Renal cortical epithelial cell (primary cell): ENCODE measurements at regions not wholly inside any gene's neighbourhood (a gene's known extent, or its start where the extent isn't known, plus 50 kb on each side); places are given as distances from the start of the nearest gene placed in this dataset.
A peak's percentile ranks its signal among the peaks of the same experiment; 100 is the strongest.
"Not testable (repeated sequence)": the region's sequence is repeated elsewhere in the genome, so short reads cannot be mapped to it uniquely, and the experiment has no call there.

ENCODE experiments used
- DNase-seq: peaks from one replicate; pipeline ENCODE4 v3.0.0-alpha.2; 2011; ENCODE audit warnings: low read depth

DNA sequence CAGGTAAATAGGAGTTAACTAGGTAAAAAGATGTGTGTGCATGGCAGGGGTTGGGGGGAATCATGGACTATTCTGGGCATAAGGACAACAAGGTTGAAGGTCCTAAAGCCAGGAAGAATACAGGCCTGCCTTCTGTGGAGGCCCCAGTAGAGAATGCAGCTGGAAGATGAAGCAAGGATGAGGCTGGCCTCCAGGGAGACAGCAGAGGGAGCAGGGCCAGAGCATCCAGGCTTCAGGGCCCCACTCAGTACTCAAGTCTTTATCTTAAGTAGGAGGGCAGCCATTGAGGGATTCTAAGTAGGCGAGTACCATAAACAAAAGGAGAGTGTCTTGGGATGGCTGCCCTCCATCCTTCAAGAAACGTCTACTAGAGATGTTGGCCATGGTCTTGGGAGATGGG is 101.8 kb upstream of the APCDD1 start:
- DNase-seq = no peak

DNA sequence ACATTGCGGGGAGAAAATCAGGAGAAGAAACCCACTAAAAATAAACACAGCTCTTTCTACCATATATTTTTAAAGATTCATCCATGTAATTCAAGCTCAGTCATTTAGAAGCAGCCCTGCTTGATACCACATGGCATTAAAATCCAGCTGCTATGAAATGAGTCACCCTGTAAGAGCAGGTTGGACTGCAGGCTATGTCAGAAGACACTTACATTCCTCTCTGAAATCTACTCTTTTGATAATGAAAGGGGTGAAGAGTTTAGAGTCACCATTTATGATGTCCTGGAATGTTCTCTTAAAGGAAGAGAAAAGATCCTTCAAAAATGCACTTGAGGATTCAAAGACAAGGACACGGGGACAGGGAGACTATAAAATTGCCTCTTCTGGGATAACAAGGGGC is 100.6 kb upstream of the APCDD1 start:
- peak; percentile 3 for DNase-seq

DNA sequence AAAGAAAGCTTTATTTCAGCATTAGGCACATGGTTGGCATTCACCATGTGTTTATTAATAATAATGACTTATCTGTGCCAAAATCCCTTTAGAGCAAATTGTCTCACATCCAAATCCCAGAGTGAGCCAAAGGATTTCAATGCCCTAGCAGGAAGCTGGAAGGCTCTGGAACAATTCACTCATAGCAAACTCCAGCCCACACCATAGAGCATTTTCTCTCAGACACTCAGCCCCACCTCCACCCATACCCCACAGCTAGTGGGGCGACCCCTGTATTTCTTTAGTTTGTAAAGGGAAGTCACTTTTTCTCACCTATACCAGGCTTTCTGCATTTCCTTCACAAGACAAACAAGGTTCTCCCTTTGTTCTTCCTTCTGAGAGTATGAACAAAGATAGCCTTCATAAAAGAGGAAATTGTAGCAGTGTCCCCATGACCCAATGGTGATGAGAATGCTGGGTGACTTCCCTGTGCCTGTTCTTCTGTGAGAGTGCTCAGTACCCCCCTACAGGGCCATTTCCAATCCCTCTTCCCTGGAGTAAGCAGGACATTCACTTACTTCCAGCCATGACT is 100.1 kb upstream of the APCDD1 start:
- DNase-seq = no peak

DNA sequence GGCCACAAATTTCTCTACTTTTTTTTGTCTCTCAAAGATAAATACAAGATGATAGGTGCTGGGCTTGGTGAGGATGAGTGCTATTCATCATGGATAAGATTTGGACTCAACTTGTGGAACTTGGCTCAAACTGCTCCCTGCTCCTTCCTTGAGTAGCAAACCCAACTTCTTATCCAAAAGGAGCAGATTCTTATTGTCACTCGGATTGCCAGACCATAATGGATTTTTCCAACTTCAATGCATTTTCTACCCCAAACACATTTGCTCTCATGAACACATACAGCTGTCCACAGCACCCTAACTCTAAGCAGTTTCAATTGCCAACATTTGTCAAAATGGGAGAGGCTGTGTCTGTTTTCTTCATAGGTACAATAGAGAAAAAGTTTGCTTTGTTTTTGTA is 99.5 kb upstream of the APCDD1 start:
- no peak for DNase-seq

DNA sequence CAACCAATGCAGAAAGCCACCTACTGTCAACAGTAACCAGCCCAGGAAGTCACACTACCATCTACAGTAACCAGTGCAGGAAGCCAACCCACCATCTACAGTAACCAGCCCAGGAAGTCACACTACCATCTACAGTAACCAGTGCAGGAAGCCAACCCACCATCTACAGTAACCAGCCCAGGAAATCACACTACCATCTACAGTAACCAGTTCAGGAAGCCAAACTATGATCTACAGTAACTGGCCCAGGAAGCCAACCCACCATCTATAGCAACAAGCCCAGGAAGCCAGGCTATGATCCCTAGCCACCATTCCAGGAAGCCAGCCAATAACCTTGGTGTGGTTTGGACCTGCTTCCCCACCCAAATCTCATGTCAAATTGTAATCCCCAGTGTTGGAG is 97.4 kb upstream of the APCDD1 start:
- not testable (repeated sequence) for DNase-seq

DNA sequence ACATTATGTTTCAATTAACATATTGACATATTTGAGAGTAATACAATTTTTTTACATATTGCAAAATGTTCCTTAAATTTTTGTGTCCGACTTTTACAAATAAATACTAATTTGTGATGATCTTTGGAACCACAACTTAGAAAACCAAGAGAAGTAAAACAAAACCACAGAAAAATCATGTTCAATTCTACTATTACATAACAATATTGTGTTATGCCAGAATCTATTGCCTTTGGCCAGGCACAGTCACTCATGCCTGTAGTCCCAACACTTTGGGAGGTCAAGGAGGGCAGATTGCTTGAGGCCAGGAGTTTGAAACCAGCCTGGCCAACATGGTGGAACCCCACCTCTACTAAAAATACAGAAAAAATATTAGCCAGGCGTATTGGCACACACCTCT is 92.8 kb upstream of the APCDD1 start:
- DNase-seq = no peak

DNA sequence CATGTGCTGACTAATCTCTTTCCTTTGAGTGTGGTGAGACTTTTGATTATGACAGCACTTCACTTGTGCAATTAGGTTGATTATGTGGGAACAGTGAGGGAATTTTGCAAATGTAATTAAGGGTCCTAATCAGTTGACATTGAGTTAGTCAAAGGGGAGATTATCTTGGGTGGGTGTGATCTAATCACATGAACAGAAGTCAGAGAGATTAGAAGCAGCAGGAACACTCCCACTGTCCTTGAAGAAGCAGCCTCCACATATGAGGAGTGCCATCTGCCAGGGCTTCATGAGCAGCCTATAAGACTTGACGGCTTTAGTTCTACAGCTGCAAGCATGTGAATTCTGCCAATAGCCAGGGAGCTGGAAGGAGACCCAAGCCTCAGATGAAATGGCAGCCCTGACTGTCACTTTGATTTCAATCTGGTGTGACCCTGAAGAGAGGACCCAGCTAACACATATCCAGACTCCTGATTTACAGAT is 89.4 kb upstream of the APCDD1 start:
- no peak for DNase-seq

DNA sequence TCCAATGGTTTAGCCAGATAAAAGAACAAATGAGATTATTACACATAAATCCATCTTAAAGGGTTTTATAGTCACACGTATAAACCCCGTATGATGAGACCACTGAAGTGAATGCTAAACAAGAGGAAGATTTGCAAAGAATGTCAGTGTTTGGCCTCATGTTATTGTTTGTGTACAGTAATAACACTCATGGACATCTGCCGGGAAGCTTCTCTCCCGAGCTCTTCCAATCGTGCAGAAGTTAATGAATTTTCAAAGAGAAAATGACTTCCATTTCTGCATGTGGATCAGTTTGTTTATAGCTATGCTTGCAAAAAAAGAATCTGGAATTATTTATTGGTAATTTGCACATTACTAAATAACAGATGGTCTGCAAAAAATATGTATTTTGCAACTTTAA is 88.5 kb upstream of the APCDD1 start:
- no peak for DNase-seq

DNA sequence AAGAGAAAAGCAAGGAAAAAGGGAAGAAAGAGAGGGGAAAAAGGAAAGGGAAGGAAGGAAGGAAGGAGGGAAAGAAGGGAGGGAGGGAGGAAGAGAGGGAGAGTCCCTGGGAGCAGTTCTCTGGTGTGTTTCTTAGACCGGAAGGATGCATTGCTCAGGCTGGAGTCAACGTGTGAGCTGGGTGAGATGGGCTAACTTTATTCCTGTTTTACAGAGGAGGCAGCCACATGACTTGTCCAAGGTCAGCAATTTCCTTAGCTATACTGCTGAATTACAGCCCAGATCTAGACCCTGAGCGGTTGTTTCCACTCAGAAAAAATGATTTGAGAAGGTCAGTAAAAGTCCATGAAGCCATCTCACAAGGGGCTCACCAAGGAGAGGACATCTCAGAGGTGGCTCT is 86.6 kb upstream of the APCDD1 start:
- no peak for DNase-seq

DNA sequence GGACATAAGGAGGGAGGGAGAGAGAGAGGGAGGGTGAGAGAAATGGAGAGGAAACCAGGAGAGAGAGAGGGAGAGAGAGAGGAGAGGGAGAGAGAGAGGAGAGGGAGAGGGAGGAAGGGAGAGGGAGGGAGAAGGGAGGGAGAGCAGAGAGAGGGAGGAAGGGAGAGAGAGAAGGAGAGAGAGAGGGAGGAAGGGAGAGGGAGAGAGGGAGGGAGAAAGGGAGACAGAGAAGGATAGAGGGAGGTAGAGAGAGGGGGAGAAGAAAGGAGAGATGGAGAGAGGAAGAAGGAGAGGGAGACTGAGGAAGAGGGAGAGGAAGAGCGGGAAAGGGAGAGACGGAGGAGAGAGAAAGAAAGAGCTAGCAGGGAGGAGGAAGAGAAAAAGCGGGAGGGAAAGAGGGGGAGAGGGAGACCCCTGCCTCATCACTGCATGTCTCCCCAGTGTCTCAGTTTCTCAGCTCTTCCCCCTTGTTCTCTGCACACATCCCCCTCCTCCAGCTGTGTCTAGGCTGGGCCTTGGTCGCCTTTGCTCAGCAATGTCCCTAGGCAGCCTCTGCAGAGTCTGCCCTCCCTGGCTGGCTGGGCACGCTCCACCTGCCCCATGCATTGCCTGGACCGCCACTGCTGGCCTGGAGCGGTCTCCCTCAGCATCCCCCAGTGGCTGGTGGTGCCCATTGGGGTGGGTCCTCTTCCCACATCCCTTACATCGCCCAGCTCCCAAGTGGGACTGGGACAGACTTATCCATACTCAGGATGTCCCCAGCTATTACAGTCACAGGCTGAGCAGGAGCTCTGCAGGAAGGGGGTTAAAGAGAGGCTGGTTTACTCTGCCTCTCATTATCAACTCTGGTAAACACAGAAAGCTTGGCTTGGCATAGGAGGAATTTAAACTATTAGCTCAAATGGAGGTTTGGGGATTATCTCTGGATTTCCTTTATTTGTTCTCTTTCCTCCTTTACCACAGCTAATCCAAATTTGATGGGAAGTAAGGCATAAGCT is 85.7 kb upstream of the APCDD1 start:
- no peak for DNase-seq

DNA sequence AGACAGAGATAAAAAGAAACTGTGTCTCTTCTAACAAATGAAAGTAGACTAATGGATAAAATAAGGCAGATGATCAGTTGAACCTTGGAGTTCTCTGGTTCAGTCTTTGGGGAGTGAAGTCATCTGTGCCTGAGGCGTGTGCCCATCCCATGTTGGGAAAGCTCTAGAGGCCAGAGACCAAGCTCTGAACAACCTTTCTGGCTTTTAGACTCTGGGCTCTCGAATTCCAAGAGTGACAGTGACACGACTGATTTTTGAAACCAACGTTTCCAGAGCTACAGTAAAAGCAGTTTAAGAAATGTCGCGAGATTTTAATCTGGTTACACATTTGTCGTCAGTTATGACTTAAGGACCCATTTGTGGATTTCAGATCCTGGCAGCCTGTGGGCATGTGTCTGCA is 83.7 kb upstream of the APCDD1 start:
- no peak for DNase-seq

DNA sequence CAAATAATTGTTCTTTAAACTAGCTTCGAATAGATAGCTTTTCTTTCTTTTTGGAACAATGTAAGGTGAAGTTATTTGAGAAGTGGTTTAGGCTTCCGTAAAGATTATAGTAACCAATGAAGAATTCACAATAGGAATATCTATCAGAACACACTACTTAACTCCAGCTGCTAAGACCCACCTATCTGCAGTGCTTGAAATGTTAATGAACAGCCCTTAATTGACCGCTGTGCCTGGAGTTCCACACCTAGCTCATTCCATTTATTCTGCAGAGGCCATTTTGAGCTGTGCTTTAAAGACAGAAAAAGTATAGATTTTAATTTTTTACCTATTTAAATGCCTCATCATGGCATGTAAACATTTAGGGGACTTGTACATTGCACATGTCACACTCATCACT is 83.3 kb upstream of the APCDD1 start:
- DNase-seq = no peak

DNA sequence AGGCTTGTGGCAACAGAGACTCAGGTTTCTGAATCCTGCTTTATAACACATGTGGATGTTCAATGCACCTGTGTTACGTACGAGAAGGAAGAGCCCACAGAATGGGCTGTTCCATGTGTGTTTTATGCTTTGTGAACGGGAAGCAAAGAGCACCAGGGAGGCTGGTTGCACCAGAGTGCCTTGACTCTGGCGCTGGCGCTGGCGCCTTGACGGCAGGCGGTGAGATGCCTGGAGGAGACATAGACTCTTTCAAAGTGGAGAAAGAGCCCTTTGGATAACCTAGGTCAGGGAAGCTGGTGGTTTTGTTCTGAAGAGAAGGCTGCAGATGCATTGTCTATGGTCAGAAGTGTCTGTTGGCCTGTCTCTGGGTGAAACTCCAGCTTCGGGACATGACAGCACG is 80.2 kb upstream of the APCDD1 start:
- DNase-seq = no peak

DNA sequence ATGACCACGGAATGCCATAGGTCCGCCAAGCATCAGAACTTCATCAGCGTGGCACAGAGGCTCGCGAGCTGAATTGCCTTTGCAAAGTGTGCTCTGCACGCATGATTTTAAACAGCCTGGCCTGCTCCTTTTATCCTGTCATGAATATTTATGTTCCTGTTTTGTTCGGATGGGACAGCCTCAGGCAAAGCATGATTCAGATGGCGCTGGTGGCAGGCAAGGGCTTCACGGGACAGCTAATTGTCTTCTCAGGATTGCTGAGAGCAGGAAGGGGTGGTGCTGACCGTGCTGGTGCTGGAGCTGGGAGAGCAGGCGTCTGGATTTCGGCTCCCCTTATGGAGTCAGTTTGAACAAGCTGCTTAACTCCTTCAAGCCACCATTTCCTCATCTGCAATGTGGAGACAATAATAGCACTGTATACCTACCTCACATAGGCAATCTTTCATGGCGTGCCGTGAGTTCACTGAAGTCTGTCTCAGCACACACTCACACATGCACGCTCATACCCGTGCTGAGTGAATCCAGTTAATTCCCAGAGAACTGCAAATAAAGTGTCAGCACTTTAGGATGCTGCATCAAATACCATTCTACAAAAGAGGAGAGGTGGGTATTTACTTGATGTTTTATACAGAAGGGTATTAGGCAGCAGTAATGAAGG is 79.7 kb upstream of the APCDD1 start:
- peak; percentile 10 for DNase-seq

DNA sequence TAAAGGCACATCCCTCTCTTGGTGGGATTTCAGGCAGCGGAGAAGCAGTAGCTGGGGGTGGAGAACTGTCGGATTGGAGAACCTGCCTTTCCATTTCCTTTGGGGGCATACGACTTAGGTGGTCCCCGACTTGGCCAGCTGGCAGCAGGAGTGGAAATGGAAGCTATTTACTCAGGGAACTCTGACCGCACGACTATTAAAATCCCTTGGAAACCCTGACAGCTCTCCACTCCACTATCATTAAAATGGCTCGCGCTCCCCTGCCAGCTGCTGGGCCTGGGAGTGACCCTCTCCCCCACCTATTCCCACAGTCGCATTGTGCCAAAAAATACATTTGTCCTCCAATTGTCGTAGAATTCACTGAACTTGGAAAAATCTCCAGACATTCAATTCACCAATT is 77.7 kb upstream of the APCDD1 start:
- DNase-seq = no peak

DNA sequence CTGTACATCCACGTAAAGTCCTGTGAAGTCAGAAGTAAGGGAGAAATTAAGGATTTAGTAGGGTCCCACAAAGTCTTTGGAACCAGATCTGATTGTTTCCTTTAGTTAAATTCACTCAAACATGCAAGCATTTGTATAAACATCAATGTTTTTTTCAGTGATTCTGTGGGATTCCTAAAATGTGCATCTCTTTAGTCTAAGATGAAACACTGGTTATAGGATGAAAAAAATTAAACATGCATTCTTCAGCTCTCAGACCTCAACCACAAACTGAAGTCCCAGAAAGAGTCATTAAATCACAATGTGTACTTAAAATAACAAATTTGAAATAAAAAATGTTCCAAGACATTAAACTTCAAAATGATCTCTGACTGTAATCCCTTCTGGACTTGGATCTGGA is 76.5 kb upstream of the APCDD1 start:
- DNase-seq = no peak

DNA sequence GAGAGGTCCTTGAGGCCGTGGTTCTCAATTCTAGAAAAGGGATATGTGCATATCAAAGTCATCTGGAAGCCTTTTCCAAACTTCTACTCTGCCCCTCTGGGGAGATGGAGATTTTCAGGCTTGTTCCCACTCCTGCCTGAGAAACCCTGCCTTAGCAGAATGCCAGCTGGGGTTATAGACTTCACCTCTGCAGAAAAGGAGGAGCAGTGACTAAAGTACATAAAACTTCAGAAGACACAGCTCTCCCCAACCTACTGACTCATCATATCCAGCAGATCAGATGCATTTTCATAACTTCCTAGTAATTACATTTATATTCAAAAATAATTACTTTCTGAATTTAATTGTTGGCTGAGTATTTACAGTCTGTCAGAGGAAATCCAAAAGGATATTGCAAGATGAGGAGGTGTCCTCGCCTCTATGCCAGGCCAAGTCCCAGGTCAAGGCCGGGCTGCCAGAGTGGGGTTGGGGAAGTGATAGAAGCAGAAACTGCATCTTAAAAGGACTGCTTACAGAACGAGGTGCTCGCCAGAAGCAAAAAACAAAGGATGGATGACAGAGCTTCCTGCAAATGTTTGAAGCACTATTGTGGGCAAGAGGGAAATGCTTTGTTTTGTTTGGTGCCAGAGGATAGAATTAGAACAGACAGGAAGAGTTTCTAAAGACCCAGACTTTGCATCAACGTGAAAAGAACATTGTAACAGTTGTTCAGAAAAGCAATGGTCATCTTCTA is 75.6 kb upstream of the APCDD1 start:
- no peak for DNase-seq

DNA sequence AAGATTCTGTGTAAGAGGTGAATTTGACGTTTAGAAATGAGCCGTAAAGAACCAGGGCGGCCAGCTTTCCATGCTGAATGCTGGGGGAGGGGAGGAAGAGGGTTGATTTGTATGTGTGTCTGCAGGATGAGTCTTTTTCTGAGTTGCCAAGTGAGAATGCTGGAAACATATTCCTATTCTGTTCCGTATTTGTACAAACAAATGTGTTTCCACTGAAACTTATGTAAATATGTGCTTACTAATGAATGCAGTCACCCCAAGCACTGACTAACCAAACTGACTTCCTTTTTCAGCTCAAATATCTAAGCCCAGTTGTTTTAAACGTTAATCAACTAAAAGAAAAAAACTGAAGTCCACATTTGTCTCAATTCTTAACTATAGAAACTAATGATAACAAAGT is 74.9 kb upstream of the APCDD1 start:
- DNase-seq = no peak

DNA sequence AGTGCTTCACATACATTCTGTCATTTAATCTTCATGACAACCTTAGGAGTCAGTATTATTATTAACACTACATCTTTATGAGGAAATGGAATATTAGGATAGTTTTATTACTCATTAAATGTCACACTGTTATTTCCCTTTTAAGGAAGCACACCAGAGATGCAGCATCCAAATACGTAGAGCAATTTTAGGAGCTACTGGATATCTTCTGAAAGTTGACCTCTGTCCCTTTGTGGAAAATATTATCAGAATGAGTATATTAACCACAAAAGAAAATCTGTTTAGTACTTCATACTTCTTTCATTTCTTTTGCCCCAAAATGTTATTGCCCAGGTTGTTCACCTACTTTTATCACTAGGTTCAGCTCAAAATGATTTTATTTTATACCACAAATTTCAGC is 72.9 kb upstream of the APCDD1 start:
- DNase-seq = no peak

DNA sequence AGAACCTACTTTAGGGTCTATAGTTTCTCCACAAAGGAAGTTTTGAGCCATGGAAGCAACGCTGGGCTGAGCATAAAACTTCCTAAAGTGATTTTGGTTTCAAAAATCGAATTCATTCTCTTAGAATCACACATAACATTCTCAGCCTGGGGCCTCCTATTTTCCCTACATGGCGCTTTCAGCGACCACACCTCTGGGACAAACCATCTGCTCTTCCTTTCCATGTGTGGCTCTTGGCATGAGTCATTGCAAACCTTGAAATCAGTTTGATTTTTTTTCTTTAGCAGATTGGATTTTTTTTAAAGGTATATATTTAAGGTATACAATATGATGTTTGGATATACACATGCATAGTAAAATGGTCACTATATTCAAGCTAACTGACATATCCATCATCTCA is 72.5 kb upstream of the APCDD1 start:
- DNase-seq = no peak

DNA sequence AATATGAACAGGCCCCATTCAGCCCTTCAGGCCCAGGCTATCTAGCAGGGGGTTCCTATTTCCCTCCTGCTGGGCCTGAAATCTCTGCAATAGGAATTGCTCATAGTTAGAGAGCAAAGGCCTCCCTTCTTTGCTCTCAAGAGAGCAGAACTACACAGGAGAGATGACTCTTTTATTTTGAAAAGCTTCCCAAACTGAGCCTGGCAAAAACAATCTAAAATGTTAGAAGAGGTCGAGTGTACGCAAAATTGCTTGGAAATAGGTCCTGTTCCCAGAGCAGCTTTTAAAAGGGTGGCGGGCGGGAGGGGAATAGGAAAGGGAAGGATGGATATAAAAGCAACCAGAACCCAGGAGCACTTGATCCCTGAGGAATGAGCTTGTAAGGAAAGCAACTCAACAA is 68.4 kb upstream of the APCDD1 start:
- DNase-seq = no peak

DNA sequence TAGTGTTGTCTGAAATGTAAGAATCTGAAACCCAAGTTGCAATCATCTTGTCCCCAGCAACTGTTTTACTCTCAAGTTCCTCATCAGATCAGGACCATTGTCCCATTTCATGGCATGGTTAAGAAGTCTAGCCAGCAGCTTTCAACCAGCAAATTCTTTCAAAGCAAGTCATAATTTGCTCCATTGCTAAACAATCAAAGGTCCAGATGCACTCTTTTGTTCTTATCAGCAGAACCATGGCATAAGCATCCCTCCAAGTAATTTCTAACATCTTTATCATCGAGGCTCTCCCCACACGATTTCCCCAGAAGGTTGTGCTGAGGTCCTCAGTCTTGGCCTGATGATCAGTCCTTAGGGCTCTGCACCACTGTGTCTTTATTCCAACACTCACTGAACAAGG is 67.5 kb upstream of the APCDD1 start:
- no peak for DNase-seq
